ENCODE measurements at regions not wholly inside any gene's neighbourhood (a gene's known extent, or its start where the extent isn't known, plus 50 kb on each side); places are given as distances from the start of the nearest gene placed in this dataset.

- no peaks in the 10 kb centered on the region for H3K4me1 ChIP-seq (ENCODE audit: insufficient read depth, low read length, poor library complexity, severe bottlenecking)
- H2AFZ ChIP-seq (ENCODE audit: low read length): no peak overlapping the region
- no peak overlapping the region for H3K4me2 ChIP-seq (ENCODE audit: low read depth, low read length, poor library complexity, severe bottlenecking)
- H3K9ac ChIP-seq (ENCODE audit: low read depth, low read length, poor library complexity, severe bottlenecking): no peak overlapping the region
- H4K20me1 ChIP-seq (ENCODE audit: insufficient read depth, low read length, poor library complexity, severe bottlenecking): no peaks in the 10 kb centered on the region
- no peak for TF ChIP-seq EZH2phosphoT487 (IDR thresholded peaks at IDR 0.05; ENCODE audit: borderline replicate concordance)
- TF ChIP-seq, protein P1, sequence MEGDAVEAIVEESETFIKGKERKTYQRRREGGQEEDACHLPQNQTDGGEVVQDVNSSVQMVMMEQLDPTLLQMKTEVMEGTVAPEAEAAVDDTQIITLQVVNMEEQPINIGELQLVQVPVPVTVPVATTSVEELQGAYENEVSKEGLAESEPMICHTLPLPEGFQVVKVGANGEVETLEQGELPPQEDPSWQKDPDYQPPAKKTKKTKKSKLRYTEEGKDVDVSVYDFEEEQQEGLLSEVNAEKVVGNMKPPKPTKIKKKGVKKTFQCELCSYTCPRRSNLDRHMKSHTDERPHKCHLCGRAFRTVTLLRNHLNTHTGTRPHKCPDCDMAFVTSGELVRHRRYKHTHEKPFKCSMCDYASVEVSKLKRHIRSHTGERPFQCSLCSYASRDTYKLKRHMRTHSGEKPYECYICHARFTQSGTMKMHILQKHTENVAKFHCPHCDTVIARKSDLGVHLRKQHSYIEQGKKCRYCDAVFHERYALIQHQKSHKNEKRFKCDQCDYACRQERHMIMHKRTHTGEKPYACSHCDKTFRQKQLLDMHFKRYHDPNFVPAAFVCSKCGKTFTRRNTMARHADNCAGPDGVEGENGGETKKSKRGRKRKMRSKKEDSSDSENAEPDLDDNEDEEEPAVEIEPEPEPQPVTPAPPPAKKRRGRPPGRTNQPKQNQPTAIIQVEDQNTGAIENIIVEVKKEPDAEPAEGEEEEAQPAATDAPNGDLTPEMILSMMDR (conservative IDR thresholded peaks at IDR 0.05; ENCODE audit: low read length): no peak
- no peaks in the 10 kb centered on the region for H3F3A ChIP-seq (ENCODE audit: low read depth)
- H3K9me3 ChIP-seq (ENCODE audit: insufficient read depth, low read depth, low read length): no peaks in the 10 kb centered on the region
- no peaks in the 10 kb centered on the region for H3K9me2 ChIP-seq (replicated peaks; ENCODE audit: low read depth, low read length)
- H3K79me2 ChIP-seq (ENCODE audit: insufficient read depth, low read length): no peaks in the 10 kb centered on the region
- H3K27me3 ChIP-seq (ENCODE audit: insufficient read depth, low read length, poor library complexity, severe bottlenecking): no peaks in the 10 kb centered on the region
- H3K4me3 ChIP-seq (ENCODE audit: low read length, poor library complexity, severe bottlenecking): no peak overlapping the region
- no peaks in the 10 kb centered on the region for H3K36me3 ChIP-seq (ENCODE audit: insufficient read depth, low read length)
Measured at GRCh38 chr3:30531017-30531570, 75.3 kb upstream of the TGFBR2 start.

DNA sequence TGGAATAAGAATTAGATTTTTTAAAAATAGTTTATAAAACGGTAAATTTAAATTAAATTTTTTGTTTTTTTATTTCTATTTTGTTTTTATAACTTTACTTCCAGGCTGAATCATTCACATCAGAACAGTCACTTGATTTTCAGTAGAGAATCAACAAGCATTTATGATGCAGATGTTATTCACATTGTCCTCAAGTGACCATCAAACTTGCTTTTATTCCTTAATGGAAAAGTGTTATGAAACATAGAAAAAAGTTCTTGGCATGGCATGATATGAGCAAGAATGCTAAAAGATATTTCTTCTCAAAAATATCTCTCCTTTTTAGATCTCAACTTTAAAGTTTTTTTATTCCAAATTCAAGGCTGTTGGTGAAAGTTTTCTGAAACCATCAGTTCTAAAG is 70.9 kb upstream of the TGFBR2 start:
- H3K4me1 ChIP-seq (ENCODE audit: insufficient read depth, low read length, poor library complexity, severe bottlenecking): no peaks in the 10 kb centered on the region
- H2AFZ ChIP-seq (ENCODE audit: low read length): no peak overlapping the region
- no peaks in the 10 kb centered on the region for H3F3A ChIP-seq (ENCODE audit: low read depth)
- no peaks in the 10 kb centered on the region for H4K20me1 ChIP-seq (ENCODE audit: insufficient read depth, low read length, poor library complexity, severe bottlenecking)
- H3K4me3 ChIP-seq (ENCODE audit: low read length, poor library complexity, severe bottlenecking): no peak overlapping the region
- no peaks in the 10 kb centered on the region for H3K79me2 ChIP-seq (ENCODE audit: insufficient read depth, low read length)
- H3K27me3 ChIP-seq (ENCODE audit: insufficient read depth, low read length, poor library complexity, severe bottlenecking): no peaks in the 10 kb centered on the region
- H3K36me3 ChIP-seq (ENCODE audit: insufficient read depth, low read length): no peaks in the 10 kb centered on the region
- H3K9me3 ChIP-seq (ENCODE audit: insufficient read depth, low read depth, low read length): no peaks in the 10 kb centered on the region
- no peaks in the 10 kb centered on the region for H3K9me2 ChIP-seq (replicated peaks; ENCODE audit: low read depth, low read length)
- no peak overlapping the region for H3K4me2 ChIP-seq (ENCODE audit: low read depth, low read length, poor library complexity, severe bottlenecking)
- TF ChIP-seq EZH2phosphoT487 (IDR thresholded peaks at IDR 0.05; ENCODE audit: borderline replicate concordance): no peak
- TF ChIP-seq, protein P1 (conservative IDR thresholded peaks at IDR 0.05; ENCODE audit: low read length): no peak
- no peak overlapping the region for H3K9ac ChIP-seq (ENCODE audit: low read depth, low read length, poor library complexity, severe bottlenecking)

- Histone ChIP-seq H3K79me2 (ENCODE audit: insufficient read depth, low read length) (no peaks in the 10 kb centered on the region), H3K4me3 (ENCODE audit: low read length, poor library complexity, severe bottlenecking) (no peak overlapping the region), H2AFZ (ENCODE audit: low read length) (no peak overlapping the region), H3K9me2 (replicated peaks; ENCODE audit: low read depth, low read length) (no peaks in the 10 kb centered on the region), H3K36me3 (ENCODE audit: insufficient read depth, low read length) (no peaks in the 10 kb centered on the region), H3K4me1 (ENCODE audit: insufficient read depth, low read length, poor library complexity, severe bottlenecking) (peaks cover 7% of the 10 kb centered on the region), H3K27me3 (ENCODE audit: insufficient read depth, low read length, poor library complexity, severe bottlenecking) (no peaks in the 10 kb centered on the region), H3F3A (ENCODE audit: low read depth) (no peaks in the 10 kb centered on the region), H3K9ac (ENCODE audit: low read depth, low read length, poor library complexity, severe bottlenecking) (no peak overlapping the region), H3K9me3 (ENCODE audit: insufficient read depth, low read depth, low read length) (no peaks in the 10 kb centered on the region), H3K4me2 (ENCODE audit: low read depth, low read length, poor library complexity, severe bottlenecking) (no peak overlapping the region), H4K20me1 (ENCODE audit: insufficient read depth, low read length, poor library complexity, severe bottlenecking) (no peaks in the 10 kb centered on the region)
- TF ChIP-seq, protein P1 (conservative IDR thresholded peaks at IDR 0.05; ENCODE audit: low read length): no peak
- no peak for TF ChIP-seq EZH2phosphoT487 (IDR thresholded peaks at IDR 0.05; ENCODE audit: borderline replicate concordance)
Measured at GRCh38 chr3:30538791-30539190, 67.6 kb upstream of the TGFBR2 start.
